Right ventricle myocardium inferior (tissue), 1 donor: ENCODE measurements at regions not wholly inside any gene's neighbourhood (a gene's known extent, or its start where the extent isn't known, plus 50 kb on each side); places are given as distances from the start of the nearest gene placed in this dataset.

ENCODE experiments used
- ATAC-seq: fragments of 200-7000 bp; cut with Tn5 transposase; one replicate; pipeline ENCODE4 v1.9.1; 2020; ENCODE audit warnings: mild to moderate bottlenecking, moderate library complexity
- DNase-seq: peaks from one replicate; pipeline ENCODE4 v3.0.0; 2021; ENCODE audit errors: missing footprints
- intact Hi-C: fragments of 100-400 bp; cut with DNase I; formaldehyde crosslinking; loops from one replicate; pipeline ENCODE4 v1.11.0; 2022
- donor health status: DM: no; HTN: yes; CAD: no; lungs with severe emphysema.

DNA sequence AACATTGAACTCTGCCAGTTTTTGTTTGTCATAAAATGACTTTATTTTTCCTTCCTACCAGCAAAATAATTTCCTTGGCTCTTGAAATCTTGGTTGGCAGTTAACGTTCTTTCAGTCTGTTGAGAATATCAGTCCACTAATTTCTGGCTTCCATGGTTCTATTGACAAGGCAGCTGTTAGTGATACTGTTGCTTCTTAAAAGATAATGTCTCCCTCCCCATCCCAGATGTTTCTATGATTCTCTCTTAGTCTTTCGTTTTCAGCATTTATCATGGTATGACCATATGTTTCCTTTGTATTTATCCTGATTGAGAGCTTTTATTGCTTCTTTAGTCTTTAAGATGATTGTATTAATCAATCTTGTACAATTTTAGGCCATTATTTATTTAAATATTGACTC is 81.1 kb upstream of the STK26 start:
- DNase-seq (no peak), ATAC-seq (no peak)
- intact Hi-C loops, result no loop called here

DNA sequence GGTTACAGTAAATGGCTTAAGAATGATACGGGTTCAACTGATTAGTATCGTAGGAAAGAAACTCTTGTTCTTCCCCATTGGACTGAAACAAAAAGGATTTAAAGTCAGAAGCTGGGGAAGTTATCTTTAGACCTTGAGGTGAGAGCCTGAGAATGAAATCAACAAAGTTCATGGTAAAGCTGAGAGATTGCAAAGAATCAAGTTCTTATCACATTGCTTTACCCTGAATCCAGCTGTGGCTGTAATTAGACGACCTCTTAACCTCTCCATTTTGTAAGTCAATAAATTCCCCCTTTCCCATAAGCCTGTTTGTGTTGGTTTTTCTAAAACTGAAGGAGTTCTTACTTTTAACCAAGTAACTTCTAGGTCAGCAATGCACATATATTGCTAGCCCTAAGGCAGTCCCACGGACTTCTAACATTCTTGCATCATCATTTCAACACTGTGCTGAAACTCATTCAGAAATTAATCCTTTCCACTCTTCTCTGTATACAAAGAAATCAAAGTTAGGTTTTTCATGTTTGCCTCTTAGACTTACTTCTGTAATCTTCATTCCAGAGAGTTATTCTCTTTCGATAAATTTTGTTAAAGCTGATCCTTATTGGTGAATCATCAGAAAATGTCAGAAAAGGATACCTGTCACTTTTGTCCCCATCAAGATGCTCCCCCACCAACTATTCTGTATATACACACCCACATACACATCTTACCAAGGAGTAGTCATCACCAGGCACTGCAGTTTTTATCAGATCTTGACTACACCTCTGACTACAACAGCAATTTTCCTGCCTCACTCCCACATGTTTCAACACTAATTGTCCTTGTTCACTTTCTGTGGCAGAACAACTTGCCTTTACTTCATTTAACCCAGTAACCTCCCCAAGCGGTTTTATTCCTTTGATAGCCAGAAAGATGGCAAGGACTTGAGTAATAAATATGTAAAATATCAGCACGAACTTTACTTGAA is 77.9 kb upstream of the STK26 start:
- no peak for DNase-seq
- intact Hi-C loops, result no loop called here
- ATAC-seq, result no peak

DNA sequence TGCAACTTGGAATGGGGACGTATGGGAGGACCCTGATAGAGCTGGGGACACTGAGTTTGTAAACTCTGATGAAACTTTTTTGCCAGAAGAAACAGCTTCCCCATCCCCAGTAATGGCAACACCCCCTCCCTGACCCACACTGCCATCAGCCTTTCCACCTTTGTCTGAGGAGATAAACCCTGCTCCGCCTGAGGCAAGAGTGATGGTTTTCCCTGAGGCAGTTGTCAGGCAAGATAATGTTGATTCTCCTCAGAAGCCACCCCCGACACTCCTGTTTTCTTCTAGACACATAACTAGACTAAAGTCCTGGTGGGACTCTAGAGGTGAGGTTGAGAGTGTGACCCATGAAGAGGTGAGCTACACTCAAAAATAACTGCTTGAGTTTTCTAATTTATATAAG is 71.9 kb upstream of the STK26 start:
- DNase-seq (no peak), ATAC-seq (no peak)
- intact Hi-C loops, result no loop called here

DNA sequence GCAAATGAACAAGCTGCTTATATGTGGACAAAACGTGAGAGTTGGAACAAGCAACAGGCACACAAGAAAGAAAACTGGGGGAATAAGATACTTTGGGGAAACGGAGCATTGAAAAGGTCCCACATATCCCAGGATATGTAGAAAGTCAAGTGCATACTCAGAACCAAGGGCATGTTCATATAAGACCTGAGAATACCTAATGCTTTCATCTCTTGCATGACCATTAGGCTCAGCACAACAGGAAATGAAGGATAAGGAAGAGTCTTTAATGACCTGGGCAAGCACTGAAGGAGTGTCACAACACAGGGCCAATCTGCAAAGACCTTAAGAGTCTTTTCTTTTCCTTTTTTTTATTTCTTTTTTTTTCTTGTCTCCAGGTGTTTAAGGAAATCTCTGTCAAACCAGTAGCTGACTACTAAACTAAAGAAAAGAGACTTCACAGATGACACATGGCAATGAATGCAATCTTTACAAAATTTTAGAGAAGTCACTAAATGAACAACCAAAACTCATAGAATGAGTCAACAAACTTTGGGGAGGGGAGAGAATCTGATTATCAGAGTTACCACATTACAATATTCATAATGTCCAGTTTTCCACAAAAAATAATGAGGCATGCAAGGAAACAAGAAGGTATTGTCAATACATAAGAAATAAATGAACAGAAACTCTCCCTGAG is 67.9 kb upstream of the STK26 start:
- no peak for ATAC-seq
- intact Hi-C loops, result no loop called here
- no peak for DNase-seq

GRCh38 chrX:131958724-131959123 is 64.4 kb upstream of the STK26 start:
- DNase-seq, result no peak
- ATAC-seq, result no peak
- intact Hi-C loops, result no loop called here

- ATAC-seq, result no peak
- intact Hi-C loops, result no loop called here
- no peak for DNase-seq
Measured at GRCh38 chrX:131970347-131970746, 52.8 kb upstream of the STK26 start.
